KMS-11 (cell line): ENCODE measurements at regions not wholly inside any gene's neighbourhood (a gene's known extent, or its start where the extent isn't known, plus 50 kb on each side); places are given as distances from the start of the nearest gene placed in this dataset.

Experiments used
- H2AFZ ChIP-seq: fragments of 200-600 bp; sonication (generic); 2 replicates; pipeline ENCODE4 v1.6.1; 2016; ENCODE audit warnings: antibody characterized with exemption, mixed run types, low read depth
- H3K27ac ChIP-seq: fragments of 200-600 bp; sonication (generic); 2 replicates; pipeline ENCODE4 v1.6.1; 2016; ENCODE audit warnings: mild to moderate bottlenecking, mixed run types
- H3K27me3 ChIP-seq: fragments of 200-600 bp; sonication (generic); 2 replicates; pipeline ENCODE4 v1.6.1; 2017; ENCODE audit warnings: mild to moderate bottlenecking, low read depth, mixed run types, moderate library complexity; ENCODE audit not compliant: insufficient read depth
- H3K36me3 ChIP-seq: fragments of 200-600 bp; sonication (generic); 2 replicates; pipeline ENCODE4 v1.6.1; 2017; ENCODE audit warnings: mild to moderate bottlenecking, mixed run types; ENCODE audit not compliant: insufficient read depth
- H3K4me1 ChIP-seq: fragments of 200-600 bp; sonication (generic); 2 replicates; pipeline ENCODE4 v1.6.1; 2016; ENCODE audit warnings: mild to moderate bottlenecking, low read depth, mixed run types; ENCODE audit not compliant: poor library complexity, severe bottlenecking
- H3K4me2 ChIP-seq: fragments of 200-600 bp; sonication (generic); 2 replicates; pipeline ENCODE4 v1.7.0; 2016; ENCODE audit warnings: mild to moderate bottlenecking, mixed run types
- H3K4me3 ChIP-seq: fragments of 200-600 bp; sonication (generic); IDR thresholded peaks from 2 replicates; pipeline ENCODE4 v1.6.1; 2017; ENCODE audit warnings: low read depth, low read length, mixed read lengths; ENCODE audit not compliant: insufficient read depth
- H3K79me2 ChIP-seq: fragments of 200-600 bp; sonication (generic); 2 replicates; pipeline ENCODE4 v1.6.1; 2016; ENCODE audit warnings: low read depth, mixed run types; ENCODE audit not compliant: insufficient read depth
- H3K9ac ChIP-seq: fragments of 200-600 bp; sonication (generic); 2 replicates; pipeline ENCODE4 v1.6.1; 2016; ENCODE audit warnings: mild to moderate bottlenecking, mixed run types
- H4K20me1 ChIP-seq: fragments of 200-600 bp; sonication (generic); 2 replicates; pipeline ENCODE4 v1.6.1; 2016; ENCODE audit warnings: mild to moderate bottlenecking, mixed run types; ENCODE audit not compliant: insufficient read depth
- CTCF ChIP-seq: fragments of 200-600 bp; sonication (generic); conservative IDR thresholded peaks from 2 replicates; pipeline ENCODE4 v1.6.1; 2017; ENCODE audit warnings: low read depth, mild to moderate bottlenecking, antibody characterized with exemption, low read length, moderate library complexity, mixed read lengths

- Histone ChIP-seq H3K4me2 (peak overlapping the region; percentile 89; the same call in 1 of the 2 replicates), H3K79me2 (no peaks in the 10 kb centered on the region), H3K36me3 (no peaks in the 10 kb centered on the region), H3K27me3 (no peaks in the 10 kb centered on the region), H3K4me1 (peaks cover 29% of the 10 kb centered on the region), H3K4me3 (no peak overlapping the region), H4K20me1 (no peaks in the 10 kb centered on the region), H2AFZ (no peak overlapping the region), H3K27ac (no peak overlapping the region), H3K9ac (no peak overlapping the region)
- no peak for TF ChIP-seq CTCF
These were observed 833.7 kb upstream of the CHAC2 start for GRCh38 chr2:52933878-52934277.

GRCh38 chr2:52931660-52932059 is 835.9 kb upstream of the CHAC2 start:
- Histone ChIP-seq H3K79me2 (no peaks in the 10 kb centered on the region), H3K4me3 (no peak overlapping the region), H3K27ac (no peak overlapping the region), H3K36me3 (no peaks in the 10 kb centered on the region), H3K4me2 (no peak overlapping the region), H3K9ac (no peak overlapping the region), H2AFZ (no peak overlapping the region), H3K4me1 (peaks cover 29% of the 10 kb centered on the region), H4K20me1 (no peaks in the 10 kb centered on the region), H3K27me3 (no peaks in the 10 kb centered on the region)
- TF ChIP-seq CTCF = no peak

- Histone ChIP-seq H3K9ac (no peak overlapping the region), H4K20me1 (no peaks in the 10 kb centered on the region), H3K4me2 (no peak overlapping the region), H3K36me3 (no peaks in the 10 kb centered on the region), H3K79me2 (no peaks in the 10 kb centered on the region), H3K4me3 (no peak overlapping the region), H2AFZ (no peak overlapping the region), H3K27ac (no peak overlapping the region), H3K27me3 (no peaks in the 10 kb centered on the region), H3K4me1 (peaks cover 8% of the 10 kb centered on the region)
- TF ChIP-seq CTCF = no peak
These were observed 838.2 kb upstream of the CHAC2 start for GRCh38 chr2:52929412-52929811.

- Histone ChIP-seq H2AFZ (no peak overlapping the region), H3K4me2 (no peak overlapping the region)
These were observed 847.9 kb upstream of the CHAC2 start for GRCh38 chr2:52919673-52920072.

More at GRCh38 chr2:52919673-52920072, 847.9 kb upstream of the CHAC2 start:
- Histone ChIP-seq H3K79me2 (no peaks in the 10 kb centered on the region), H3K9ac (no peak overlapping the region), H3K36me3 (no peaks in the 10 kb centered on the region), H3K4me1 (no peaks in the 10 kb centered on the region), H3K4me3 (no peak overlapping the region), H4K20me1 (no peaks in the 10 kb centered on the region), H3K27ac (no peak overlapping the region), H3K27me3 (no peaks in the 10 kb centered on the region)
- TF ChIP-seq CTCF = no peak
